ENCODE measurements at regions not wholly inside any gene's neighbourhood (a gene's known extent, or its start where the extent isn't known, plus 50 kb on each side); places are given as distances from the start of the nearest gene placed in this dataset.
"Not testable (repeated sequence)": the region's sequence is repeated elsewhere in the genome, so short reads cannot be mapped to it uniquely, and the experiment has no call there.

GRCh38 chr2:238747114-238747513 lies 100.8 kb upstream of the TWIST2 start:
- no peak for DNase-seq (ENCODE audit: low spot score)

GRCh38 chr2:238747557-238747956 lies 100.3 kb upstream of the TWIST2 start:
- no peak for DNase-seq (ENCODE audit: low spot score)

- DNase-seq (ENCODE audit: low spot score) = no peak
Observed at GRCh38 chr2:238750212-238750904, 97.5 kb upstream of the TWIST2 start.

GRCh38 chr2:238754259-238754658 lies 93.6 kb upstream of the TWIST2 start:
- peak; percentile 30 for DNase-seq (ENCODE audit: low spot score)

- peak; percentile 27 for DNase-seq (ENCODE audit: low spot score)
Observed at GRCh38 chr2:238761868-238762267, 86.0 kb upstream of the TWIST2 start.

- DNase-seq (ENCODE audit: low spot score) = no peak
Observed at GRCh38 chr2:238763471-238763995, 84.4 kb upstream of the TWIST2 start.

- no peak for DNase-seq (ENCODE audit: low spot score)
Observed at GRCh38 chr2:238765590-238765989, 82.3 kb upstream of the TWIST2 start.

GRCh38 chr2:238771218-238771617 lies 76.7 kb upstream of the TWIST2 start:
- DNase-seq (ENCODE audit: low spot score) = peak; percentile 6

- no peak for DNase-seq (ENCODE audit: low spot score)
Observed at GRCh38 chr2:238771639-238772038, 76.2 kb upstream of the TWIST2 start.

GRCh38 chr2:238772635-238773297 lies 75.1 kb upstream of the TWIST2 start:
- DNase-seq (ENCODE audit: low spot score) = no peak

- DNase-seq (ENCODE audit: low spot score) = no peak
Observed at GRCh38 chr2:238773472-238773871, 74.4 kb upstream of the TWIST2 start.

GRCh38 chr2:238774071-238774470 lies 73.8 kb upstream of the TWIST2 start:
- no peak for DNase-seq (ENCODE audit: low spot score)

GRCh38 chr2:238774980-238775509 lies 72.8 kb upstream of the TWIST2 start:
- no peak for DNase-seq (ENCODE audit: low spot score)

- DNase-seq (ENCODE audit: low spot score) = no peak
Observed at GRCh38 chr2:238775591-238775990, 72.3 kb upstream of the TWIST2 start.

- no peak for DNase-seq (ENCODE audit: low spot score)
Observed at GRCh38 chr2:238776003-238776760, 71.7 kb upstream of the TWIST2 start.

- not testable (repeated sequence) for DNase-seq (ENCODE audit: low spot score)
Observed at GRCh38 chr2:238776761-238777046, 71.2 kb upstream of the TWIST2 start.

GRCh38 chr2:238777369-238778067 lies 70.4 kb upstream of the TWIST2 start:
- DNase-seq (ENCODE audit: low spot score) = no peak

- DNase-seq (ENCODE audit: low spot score) = peak; percentile 64
Observed at GRCh38 chr2:238784671-238785527, 63.0 kb upstream of the TWIST2 start.

- no peak for DNase-seq (ENCODE audit: low spot score)
Observed at GRCh38 chr2:238785528-238785860, 62.4 kb upstream of the TWIST2 start.

- no peak for DNase-seq (ENCODE audit: low spot score)
Observed at GRCh38 chr2:238786379-238786778, 61.5 kb upstream of the TWIST2 start.

Measured in A172 (cell line).